Stomach (tissue), 8 donors: ENCODE measurements at regions not wholly inside any gene's neighbourhood (a gene's known extent, or its start where the extent isn't known, plus 50 kb on each side); places are given as distances from the start of the nearest gene placed in this dataset.

Source experiments
- DNase-seq, 2 donors: peaks; one replicate each; pipeline versions ENCODE4 v3.0.0 to v3.0.0-alpha.2; 2013 to 2019
- H3K27ac ChIP-seq, 5 donors: fragments of 200-600 bp in 4 of 5; sonication (generic) in 4 of 5; one replicate each; pipeline ENCODE4 v1.5.1; 2013 to 2019; ENCODE audit warnings: mild to moderate bottlenecking in 1 of 5, moderate library complexity in 1 of 5
- H3K27me3 ChIP-seq, 3 donors: fragments of 200-600 bp; sonication (generic); one replicate each; pipeline ENCODE4 v1.5.1; 2017 to 2019; ENCODE audit warnings: mixed run types in 1 of 3
- H3K36me3 ChIP-seq, 4 donors: fragments of 200-600 bp; sonication (generic); 1 replicate in 3 of 4; 2 replicates in 1 of 4; pipeline ENCODE4 v1.5.1; 2016 to 2019
- H3K4me1 ChIP-seq, 4 donors: fragments of 200-600 bp; sonication (generic); one replicate each; pipeline ENCODE4 v1.5.1; 2016 to 2019
- H3K4me3 ChIP-seq, 4 donors: fragments of 200-600 bp; sonication (generic) in 3 of 4; one replicate each; pipeline ENCODE4 v1.5.1; 2016 to 2019; ENCODE audit warnings: mild to moderate bottlenecking in 1 of 4
- H3K9me3 ChIP-seq, 4 donors: fragments of 200-600 bp; sonication (generic); one replicate each; pipeline ENCODE4 v1.5.1; 2016 to 2019
- CTCF ChIP-seq, 7 experiments: fragments of 450-650 bp in 4 of 7; fragments of 200-600 bp in 3 of 7; sonication (generic) in 3 of 7; IDR thresholded peaks; one replicate each; pipeline ENCODE4 v1.5.1; 2016 to 2019; ENCODE audit warnings: antibody characterized with exemption in 7 of 7, control low read depth in 2 of 7, mild to moderate bottlenecking in 1 of 7
- EP300 ChIP-seq: sonication (generic); formaldehyde crosslinking; IDR thresholded peaks from one replicate; pipeline ENCODE4 v1.6.1; 2017; ENCODE audit warnings: antibody characterized with exemption
- POLR2A ChIP-seq, 4 donors: fragments of 450-650 bp; IDR thresholded peaks; one replicate each; pipeline ENCODE4 v1.6.1; 2016; ENCODE audit warnings: antibody characterized with exemption in 4 of 4, control low read depth in 2 of 4, mild to moderate bottlenecking in 1 of 4, moderate library complexity in 1 of 4
- POLR2AphosphoS5 ChIP-seq, 3 donors: sonication (generic); formaldehyde crosslinking; IDR thresholded peaks; one replicate each; pipeline ENCODE4 v1.6.1; 2016; ENCODE audit warnings: antibody characterized with exemption in 3 of 3
- WGBS, 5 donors: extraction: QIAGEN DNeasy Blood & Tissue Kit in 3 of 5; methylation state at CpG; one replicate each; pipeline versions ENCODE4 v1.1.5 to v1.1.7; 2013 to 2018; 5-methylcytosine and 5-hydroxymethylcytosine counted together
- intact Hi-C: fragments of 100-400 bp; cut with DNase I; formaldehyde crosslinking; loops from one replicate; pipeline ENCODE4 v1.15.1; 2023; ENCODE audit warnings: low total_unique reads
- donor health status: healthy with polysubstance abuse.
- donor health status: Bipolar disorder and iron deficiency.
- donor health status: healthy.

GRCh38 chr1:90208949-90209348, 214.0 kb downstream of the ZNF326 start:
- Histone ChIP-seq H3K4me1 (no peaks in the 10 kb centered on the region), H3K4me3 (no peak overlapping the region), H3K36me3 (no peaks in the 10 kb centered on the region), H3K27me3 (no peaks in the 10 kb centered on the region), H3K27ac (no peak overlapping the region), H3K9me3 (no peaks in the 10 kb centered on the region)
- intact Hi-C loops = no loop called here
- no peak for TF ChIP-seq POLR2AphosphoS5 (IDR thresholded peaks at IDR 0.05)
- no peak for TF ChIP-seq EP300
- no peak for TF ChIP-seq POLR2A (IDR thresholded peaks at IDR 0.05)
- no peak for TF ChIP-seq CTCF (IDR thresholded peaks at IDR 0.05)
- DNase-seq = no peak
- 58 to 84% (median 80%) methylated on average over 5 of the region's 5 CpGs for WGBS, 5 donors

- no peak for DNase-seq
- no peak for TF ChIP-seq CTCF (IDR thresholded peaks at IDR 0.05)
- no peak for TF ChIP-seq POLR2A (IDR thresholded peaks at IDR 0.05)
- no peak for TF ChIP-seq POLR2AphosphoS5 (IDR thresholded peaks at IDR 0.05)
- TF ChIP-seq EP300 = no peak
- Histone ChIP-seq H3K9me3 (no peaks in the 10 kb centered on the region), H3K4me1 (peaks cover 0 to 5% (median 0%) of the 10 kb centered on the region in 4 donors), H3K27me3 (no peaks in the 10 kb centered on the region), H3K27ac (no peak overlapping the region), H3K4me3 (no peak overlapping the region), H3K36me3 (no peaks in the 10 kb centered on the region)
- intact Hi-C loops = no loop called here
Observed at GRCh38 chr1:90206260-90206659, 211.3 kb downstream of the ZNF326 start.

- H3K27me3 ChIP-seq = no peaks in the 10 kb centered on the region
- no peak overlapping the region for H3K4me3 ChIP-seq
- no peaks in the 10 kb centered on the region for H3K9me3 ChIP-seq
- no peak for TF ChIP-seq POLR2AphosphoS5 (IDR thresholded peaks at IDR 0.05)
- TF ChIP-seq CTCF (IDR thresholded peaks at IDR 0.05) = no peak
- TF ChIP-seq EP300 = no peak
- no peak for TF ChIP-seq POLR2A (IDR thresholded peaks at IDR 0.05)
- peaks cover 0 to 14% (median 2%) of the 10 kb centered on the region in 4 donors for H3K4me1 ChIP-seq
- no peak for DNase-seq
- no peaks in the 10 kb centered on the region for H3K36me3 ChIP-seq
- WGBS, 5 donors = 79 to 84% (median 82%) methylated on average over 2 of the region's 2 CpGs
- intact Hi-C loops = no loop called here
- no peak overlapping the region for H3K27ac ChIP-seq
Observed at GRCh38 chr1:90204780-90205179, 209.9 kb downstream of the ZNF326 start.

- TF ChIP-seq POLR2AphosphoS5 (IDR thresholded peaks at IDR 0.05) (no peak), CTCF (IDR thresholded peaks at IDR 0.05) (no peak), EP300 (no peak), POLR2A (IDR thresholded peaks at IDR 0.05) (no peak)
- WGBS, 5 donors = 49 to 77% (median 71%) methylated on average over 2 of the region's 2 CpGs
- intact Hi-C loops = no loop called here
- Histone ChIP-seq H3K27ac (no peak overlapping the region), H3K4me3 (no peak overlapping the region), H3K9me3 (no peaks in the 10 kb centered on the region), H3K4me1 (peaks cover 0 to 14% (median 2%) of the 10 kb centered on the region in 4 donors), H3K36me3 (no peaks in the 10 kb centered on the region), H3K27me3 (no peaks in the 10 kb centered on the region)
- no peak for DNase-seq
Observed at GRCh38 chr1:90204023-90204590, 209.2 kb downstream of the ZNF326 start.
